ENCODE measurements at regions not wholly inside any gene's neighbourhood (a gene's known extent, or its start where the extent isn't known, plus 50 kb on each side); places are given as distances from the start of the nearest gene placed in this dataset.

DNA sequence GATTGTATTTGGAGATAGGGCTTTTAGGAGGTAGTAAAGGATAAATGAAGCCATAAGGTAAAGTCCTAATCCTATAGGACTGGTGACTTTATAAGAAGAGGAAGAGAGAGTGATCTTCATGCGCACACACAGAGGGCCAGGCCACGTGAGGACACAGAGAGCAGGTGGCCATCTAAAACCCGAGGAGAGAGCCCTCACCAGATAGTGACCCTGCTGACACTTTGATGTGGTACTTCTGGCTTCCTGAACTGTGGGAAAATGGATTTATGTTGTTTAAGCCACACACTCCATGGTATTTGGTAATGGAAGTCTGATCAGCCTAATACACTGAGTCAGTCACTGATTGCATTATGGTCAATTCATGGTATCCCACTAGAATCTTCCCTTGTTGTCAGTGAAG lies 164.9 kb upstream of the TAPT1 start:
- TF ChIP-seq, protein P1, sequence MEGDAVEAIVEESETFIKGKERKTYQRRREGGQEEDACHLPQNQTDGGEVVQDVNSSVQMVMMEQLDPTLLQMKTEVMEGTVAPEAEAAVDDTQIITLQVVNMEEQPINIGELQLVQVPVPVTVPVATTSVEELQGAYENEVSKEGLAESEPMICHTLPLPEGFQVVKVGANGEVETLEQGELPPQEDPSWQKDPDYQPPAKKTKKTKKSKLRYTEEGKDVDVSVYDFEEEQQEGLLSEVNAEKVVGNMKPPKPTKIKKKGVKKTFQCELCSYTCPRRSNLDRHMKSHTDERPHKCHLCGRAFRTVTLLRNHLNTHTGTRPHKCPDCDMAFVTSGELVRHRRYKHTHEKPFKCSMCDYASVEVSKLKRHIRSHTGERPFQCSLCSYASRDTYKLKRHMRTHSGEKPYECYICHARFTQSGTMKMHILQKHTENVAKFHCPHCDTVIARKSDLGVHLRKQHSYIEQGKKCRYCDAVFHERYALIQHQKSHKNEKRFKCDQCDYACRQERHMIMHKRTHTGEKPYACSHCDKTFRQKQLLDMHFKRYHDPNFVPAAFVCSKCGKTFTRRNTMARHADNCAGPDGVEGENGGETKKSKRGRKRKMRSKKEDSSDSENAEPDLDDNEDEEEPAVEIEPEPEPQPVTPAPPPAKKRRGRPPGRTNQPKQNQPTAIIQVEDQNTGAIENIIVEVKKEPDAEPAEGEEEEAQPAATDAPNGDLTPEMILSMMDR (IDR thresholded peaks at IDR 0.05; ENCODE audit: insufficient read depth, low read length, poor library complexity, severe bottlenecking), result no peak
- no peaks in the 10 kb centered on the region for H3K36me3 ChIP-seq (ENCODE audit: control insufficient read depth, insufficient read depth, low read length)
- H3K27me3 ChIP-seq (replicated peaks; ENCODE audit: control insufficient read depth, insufficient read depth, low read length), result no peaks in the 10 kb centered on the region
- H3K4me3 ChIP-seq (replicated peaks; ENCODE audit: low read depth, low read length), result no peak overlapping the region
- DNase-seq (ENCODE audit: extremely low read depth, insufficient read length), result no peak

- TF ChIP-seq, protein P1 (IDR thresholded peaks at IDR 0.05; ENCODE audit: insufficient read depth, low read length, poor library complexity, severe bottlenecking), result no peak
Measured at GRCh38 chr4:16387448-16387847, 161.2 kb upstream of the TAPT1 start.

DNA sequence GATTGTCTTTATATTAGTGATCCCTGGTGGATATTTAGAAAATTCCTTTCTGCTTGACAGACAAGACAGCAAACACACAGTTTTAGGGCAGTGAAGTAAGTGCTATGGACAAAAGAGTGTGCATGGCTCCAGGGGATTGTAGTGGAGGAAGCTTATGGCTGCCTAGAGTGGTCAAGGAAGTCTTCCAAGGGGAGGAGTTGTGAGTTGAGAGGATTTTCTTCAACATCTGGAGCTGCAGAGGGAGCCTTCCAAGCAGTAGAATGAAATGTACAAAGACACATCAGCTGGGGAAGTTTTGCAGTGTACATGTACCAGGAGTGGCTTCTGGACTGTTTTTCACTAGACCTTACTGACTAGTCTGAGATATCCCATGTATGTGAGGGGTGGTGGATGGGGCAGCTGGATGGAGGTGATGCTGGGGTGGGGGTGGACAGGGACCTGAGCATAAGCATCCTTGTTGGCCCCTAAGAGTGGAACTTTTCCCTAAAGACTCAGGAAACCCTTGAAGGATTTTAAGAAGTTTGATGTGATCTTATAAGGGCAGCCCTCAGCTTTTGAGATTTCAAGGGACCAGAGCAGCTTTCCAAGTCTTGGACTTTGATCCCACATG lies 160.5 kb upstream of the TAPT1 start:
- Histone ChIP-seq H3K36me3 (ENCODE audit: control insufficient read depth, insufficient read depth, low read length) (no peaks in the 10 kb centered on the region), H3K27me3 (replicated peaks; ENCODE audit: control insufficient read depth, insufficient read depth, low read length) (no peaks in the 10 kb centered on the region), H3K4me3 (replicated peaks; ENCODE audit: low read depth, low read length) (no peak overlapping the region)
- TF ChIP-seq, protein P1 (IDR thresholded peaks at IDR 0.05; ENCODE audit: insufficient read depth, low read length, poor library complexity, severe bottlenecking), result no peak
- DNase-seq (ENCODE audit: extremely low read depth, insufficient read length), result no peak

More at GRCh38 chr4:16387448-16387847, 161.2 kb upstream of the TAPT1 start:
- Histone ChIP-seq H3K27me3 (replicated peaks; ENCODE audit: control insufficient read depth, insufficient read depth, low read length) (no peaks in the 10 kb centered on the region), H3K4me3 (replicated peaks; ENCODE audit: low read depth, low read length) (no peak overlapping the region), H3K36me3 (ENCODE audit: control insufficient read depth, insufficient read depth, low read length) (no peaks in the 10 kb centered on the region)
- no peak for DNase-seq (ENCODE audit: extremely low read depth, insufficient read length)

DNA sequence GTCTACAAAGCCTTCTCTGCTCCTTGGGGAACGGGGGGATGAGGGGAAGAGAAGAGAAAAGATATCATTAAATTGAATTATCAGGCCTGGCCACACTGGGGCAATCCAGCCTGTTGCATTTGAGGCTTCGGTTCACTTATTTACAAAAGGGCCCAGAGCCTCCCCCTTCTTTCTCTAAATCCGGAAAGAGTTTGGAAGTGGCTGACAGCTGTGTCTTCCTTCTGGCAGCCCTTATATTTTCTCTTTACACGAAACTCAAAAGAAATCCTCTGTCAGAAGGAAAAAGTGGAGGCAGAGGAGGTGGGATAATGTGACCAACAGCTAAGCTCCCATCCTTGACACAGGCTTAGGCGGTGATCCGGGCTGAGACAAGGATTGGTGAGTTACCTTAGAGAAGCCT lies 158.3 kb upstream of the TAPT1 start:
- DNase-seq (ENCODE audit: extremely low read depth, insufficient read length), result no peak
- Histone ChIP-seq H3K36me3 (ENCODE audit: control insufficient read depth, insufficient read depth, low read length) (no peaks in the 10 kb centered on the region), H3K27me3 (replicated peaks; ENCODE audit: control insufficient read depth, insufficient read depth, low read length) (no peaks in the 10 kb centered on the region), H3K4me3 (replicated peaks; ENCODE audit: low read depth, low read length) (no peak overlapping the region)
- TF ChIP-seq, protein P1 (IDR thresholded peaks at IDR 0.05; ENCODE audit: insufficient read depth, low read length, poor library complexity, severe bottlenecking), result no peak

DNA sequence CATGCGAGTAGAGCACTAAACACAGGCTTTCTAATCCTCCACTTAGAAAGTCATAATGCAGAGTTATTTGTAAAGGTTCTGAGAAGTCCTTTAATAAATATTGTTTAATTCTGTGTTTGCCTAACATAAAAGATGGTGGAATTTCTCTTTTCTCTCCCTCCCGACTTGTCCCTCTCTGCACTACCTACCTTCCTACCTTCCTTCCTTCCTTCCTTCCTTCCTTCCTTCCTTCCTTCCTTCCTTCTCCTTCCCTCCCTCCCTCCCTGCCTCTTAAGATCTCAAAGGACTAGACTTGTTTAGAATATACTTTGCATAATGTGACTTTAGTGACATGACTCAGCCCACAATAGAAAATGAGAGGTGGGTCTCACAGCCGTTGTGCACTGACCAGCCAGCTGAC lies 156.3 kb upstream of the TAPT1 start:
- DNase-seq (ENCODE audit: extremely low read depth, insufficient read length), result no peak
- no peak overlapping the region for H3K4me3 ChIP-seq (replicated peaks; ENCODE audit: low read depth, low read length)
- TF ChIP-seq, protein P1 (IDR thresholded peaks at IDR 0.05; ENCODE audit: insufficient read depth, low read length, poor library complexity, severe bottlenecking), result no peak
- no peaks in the 10 kb centered on the region for H3K27me3 ChIP-seq (replicated peaks; ENCODE audit: control insufficient read depth, insufficient read depth, low read length)
- no peaks in the 10 kb centered on the region for H3K36me3 ChIP-seq (ENCODE audit: control insufficient read depth, insufficient read depth, low read length)

- H3K36me3 ChIP-seq (ENCODE audit: control insufficient read depth, insufficient read depth, low read length), result no peaks in the 10 kb centered on the region
- TF ChIP-seq, protein P1 (IDR thresholded peaks at IDR 0.05; ENCODE audit: insufficient read depth, low read length, poor library complexity, severe bottlenecking), result no peak
- H3K4me3 ChIP-seq (replicated peaks; ENCODE audit: low read depth, low read length), result no peak overlapping the region
- no peak for DNase-seq (ENCODE audit: extremely low read depth, insufficient read length)
- no peaks in the 10 kb centered on the region for H3K27me3 ChIP-seq (replicated peaks; ENCODE audit: control insufficient read depth, insufficient read depth, low read length)
Measured at GRCh38 chr4:16377887-16378286, 151.6 kb upstream of the TAPT1 start.
